HG03460 (cell line): ENCODE measurements at regions not wholly inside any gene's neighbourhood (a gene's known extent, or its start where the extent isn't known, plus 50 kb on each side); places are given as distances from the start of the nearest gene placed in this dataset.

Source experiments
- ATAC-seq: cut with Tn5 transposase; IDR thresholded peaks from one replicate; pipeline ENCODE4 v1.9.1; 2021; ENCODE audit not compliant: unreplicated experiment

- ATAC-seq = no peak
Measured at GRCh38 chr7:25762511-25763462, 389.2 kb upstream of the NFE2L3 start.

DNA sequence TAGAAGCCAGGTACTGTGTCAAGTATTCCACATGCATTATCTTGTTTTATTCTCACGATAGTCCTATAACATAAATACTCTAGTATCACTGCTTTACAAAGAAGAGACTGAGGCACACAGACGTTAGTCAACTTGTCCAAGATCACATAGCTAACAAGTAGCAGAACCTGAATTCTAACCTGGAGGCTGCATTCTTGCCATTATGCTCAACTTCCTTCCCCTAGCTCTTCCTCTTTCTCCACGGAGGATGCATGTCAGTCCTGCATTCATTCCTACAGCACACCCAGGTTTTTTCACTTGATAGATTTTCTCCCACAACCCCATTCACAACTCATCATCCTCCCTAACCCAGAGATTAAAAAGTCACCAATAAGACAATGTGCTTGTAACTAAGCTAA lies 388.5 kb upstream of the NFE2L3 start:
- no peak for ATAC-seq

- no peak for ATAC-seq
Measured at GRCh38 chr7:25765110-25765655, 386.8 kb upstream of the NFE2L3 start.

DNA sequence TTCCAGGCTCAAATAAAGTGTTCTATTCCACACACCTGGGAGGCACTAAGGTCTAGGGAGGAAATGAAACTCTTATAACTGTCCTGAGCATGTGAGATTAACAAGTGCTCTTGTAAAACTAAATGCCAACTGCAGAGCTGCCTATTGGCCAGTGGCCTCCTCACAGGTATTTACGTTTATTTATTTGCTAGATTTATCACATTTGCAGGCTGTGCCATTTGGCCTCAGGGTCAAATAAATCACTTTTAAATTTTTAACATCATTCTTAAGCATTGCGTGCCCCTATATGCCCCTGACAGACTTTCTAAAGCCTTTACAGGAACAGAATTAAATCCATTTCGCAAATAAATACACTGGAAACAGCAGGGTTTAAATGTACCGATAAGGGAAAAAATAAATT lies 381.8 kb upstream of the NFE2L3 start:
- ATAC-seq = no peak

DNA sequence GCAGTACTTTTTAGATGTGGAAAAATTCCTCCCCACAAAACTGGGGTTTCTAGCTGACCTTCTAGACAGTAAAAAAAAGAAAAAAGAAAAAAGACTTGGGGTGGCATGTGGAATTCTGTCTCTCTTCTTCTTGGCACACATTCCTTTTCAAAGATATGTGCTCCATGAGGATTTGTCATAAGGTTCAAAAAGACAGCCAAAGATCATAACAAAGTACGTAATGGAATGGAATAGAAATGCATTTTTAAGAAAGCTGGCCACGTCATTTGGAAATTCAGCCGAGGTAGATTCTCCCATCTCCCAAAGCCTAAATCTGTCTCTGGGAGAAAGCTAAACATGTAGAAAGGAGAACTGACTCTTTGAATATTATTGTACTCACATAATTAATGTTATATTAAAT lies 381.3 kb upstream of the NFE2L3 start:
- ATAC-seq = no peak

DNA sequence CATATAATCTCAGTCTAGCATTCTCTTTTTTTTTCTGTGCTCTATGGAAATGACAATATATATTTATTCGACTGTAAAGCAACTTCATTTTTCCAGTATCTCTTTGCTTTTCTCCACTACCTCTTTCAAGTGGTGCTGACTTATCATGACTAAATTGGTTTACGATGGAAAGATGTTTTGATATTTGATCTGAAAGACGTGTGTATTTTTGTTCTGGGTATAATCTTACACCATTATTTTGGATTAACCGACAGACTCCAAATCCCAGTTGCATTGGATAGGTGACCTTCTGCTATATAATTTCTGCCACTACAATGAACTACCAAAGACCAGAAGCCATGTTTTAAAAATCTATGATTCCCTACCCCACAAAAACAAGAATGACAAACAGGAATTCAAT lies 380.5 kb upstream of the NFE2L3 start:
- ATAC-seq = no peak

GRCh38 chr7:25772802-25773201 lies 379.2 kb upstream of the NFE2L3 start:
- no peak for ATAC-seq

DNA sequence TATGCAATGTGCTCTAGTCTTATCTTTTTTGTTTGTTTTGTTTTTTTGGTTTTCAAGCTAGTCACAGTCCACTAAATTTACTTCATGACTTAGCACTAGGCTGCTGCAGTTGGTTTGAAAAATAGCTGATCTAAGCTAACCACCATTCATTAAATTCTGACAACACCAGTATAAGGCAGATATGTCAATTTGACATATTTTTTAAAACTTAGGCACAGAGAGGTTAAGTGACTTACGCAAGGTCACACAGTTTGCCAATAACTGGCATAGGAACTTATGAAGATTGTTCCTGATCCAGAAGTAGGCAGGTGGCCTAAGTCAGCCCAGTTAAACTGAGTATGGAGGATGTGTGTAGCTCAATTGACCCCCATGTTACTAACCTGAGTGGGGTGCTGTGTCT lies 377.3 kb upstream of the NFE2L3 start:
- ATAC-seq = no peak

DNA sequence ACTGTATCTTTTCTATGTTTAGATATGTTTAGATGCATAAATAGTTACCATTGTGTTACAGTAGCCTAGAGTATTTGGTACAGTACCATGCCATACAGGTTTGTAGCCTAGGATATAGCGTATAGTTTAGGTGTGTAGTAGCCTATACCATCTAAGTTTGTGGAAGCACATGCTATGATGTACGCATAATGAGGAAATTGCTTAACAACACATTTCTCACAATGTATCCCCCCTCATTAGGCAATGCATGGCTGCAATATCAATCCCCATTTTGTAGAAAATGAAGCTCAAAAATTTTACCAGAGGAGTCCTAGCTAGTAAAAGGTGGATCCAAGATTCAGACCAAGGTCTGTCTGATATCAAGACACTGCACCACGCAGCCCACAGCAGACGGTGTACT lies 376.4 kb upstream of the NFE2L3 start:
- ATAC-seq = no peak

DNA sequence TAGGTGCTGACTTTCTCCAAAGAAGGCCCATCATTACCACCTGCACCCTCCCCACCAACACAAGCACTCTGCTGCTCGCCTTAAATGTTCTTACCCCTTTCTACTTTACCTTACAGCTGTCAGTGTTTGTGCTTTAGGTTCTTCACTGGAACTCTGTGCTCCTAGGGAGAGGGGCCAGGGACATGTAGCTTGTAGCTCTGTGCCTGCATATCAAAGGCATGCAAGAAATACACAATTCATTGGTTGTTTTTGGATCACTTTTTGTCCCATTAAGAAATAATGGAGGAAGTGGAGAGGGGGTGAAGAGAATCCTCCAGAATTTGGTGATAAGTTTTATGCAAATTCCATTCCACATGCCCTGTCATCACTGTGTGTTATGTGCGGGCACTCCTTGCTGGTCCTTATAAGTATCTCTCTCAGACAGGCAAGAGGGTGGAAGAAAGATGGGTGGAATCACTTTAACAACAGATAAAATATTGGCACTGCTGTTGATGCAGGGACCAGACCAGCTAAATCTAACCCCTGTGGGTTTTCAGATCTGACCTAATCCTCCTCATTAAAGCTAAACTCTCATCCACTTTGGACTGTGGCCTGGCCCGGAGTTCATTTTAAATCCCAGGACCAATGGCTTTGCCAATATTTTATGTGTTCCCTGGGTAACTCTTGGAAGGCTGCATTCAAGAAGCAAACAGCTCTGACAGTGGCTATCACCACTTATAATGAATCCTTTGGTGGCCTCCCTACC lies 375.8 kb upstream of the NFE2L3 start:
- no peak for ATAC-seq

DNA sequence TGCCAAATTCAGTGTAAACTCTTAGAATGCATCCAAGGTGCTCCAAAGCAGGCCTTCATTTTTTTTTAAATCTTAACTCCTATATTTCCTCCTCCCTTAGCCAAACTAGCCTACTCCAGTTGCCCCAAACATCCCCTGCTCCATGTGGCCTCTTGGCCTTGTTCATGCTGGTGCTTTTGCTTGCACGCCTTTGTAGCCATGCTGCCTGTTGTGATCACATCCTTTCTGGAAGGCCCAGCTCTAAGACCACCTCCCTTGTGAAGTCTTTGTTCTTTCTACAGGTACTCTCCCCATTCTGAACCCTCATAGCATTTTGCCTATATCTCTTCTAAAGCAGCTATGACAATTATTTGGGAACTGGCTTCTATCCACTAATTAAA lies 375.3 kb upstream of the NFE2L3 start:
- ATAC-seq = no peak

DNA sequence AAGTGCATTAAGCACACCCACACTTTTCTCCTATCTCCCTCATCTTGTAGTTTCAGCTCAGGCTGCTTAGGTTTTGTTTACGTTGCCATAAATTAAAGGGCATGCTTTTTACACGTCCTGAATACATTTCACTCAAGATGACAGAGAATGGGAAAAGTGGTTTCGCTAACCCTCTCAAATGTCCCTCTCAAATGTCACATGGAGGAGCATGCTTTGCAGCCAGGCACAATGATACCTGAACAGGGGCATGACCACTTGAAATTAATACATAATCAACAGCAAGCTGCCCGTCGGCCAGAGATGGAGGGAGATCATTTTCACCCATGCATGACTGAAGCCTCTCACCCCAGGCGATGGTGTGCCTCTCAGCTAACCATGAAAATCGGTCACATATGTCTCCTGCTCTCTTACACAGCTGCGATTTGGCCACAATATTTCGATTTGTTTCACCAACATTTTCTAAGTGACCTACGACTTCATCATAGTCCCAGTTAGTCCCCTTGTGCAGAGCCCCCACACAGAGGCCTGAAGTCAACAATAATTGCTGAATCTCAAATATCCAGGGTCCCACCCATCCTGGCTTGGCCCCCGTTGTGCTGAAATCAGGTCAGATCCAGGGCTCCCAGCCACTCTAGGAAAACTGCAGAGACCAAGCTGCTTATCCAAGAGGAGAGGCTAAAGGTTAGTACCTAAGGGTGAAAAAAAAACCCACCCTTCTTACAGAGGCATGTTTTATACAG lies 373.9 kb upstream of the NFE2L3 start:
- no peak for ATAC-seq

DNA sequence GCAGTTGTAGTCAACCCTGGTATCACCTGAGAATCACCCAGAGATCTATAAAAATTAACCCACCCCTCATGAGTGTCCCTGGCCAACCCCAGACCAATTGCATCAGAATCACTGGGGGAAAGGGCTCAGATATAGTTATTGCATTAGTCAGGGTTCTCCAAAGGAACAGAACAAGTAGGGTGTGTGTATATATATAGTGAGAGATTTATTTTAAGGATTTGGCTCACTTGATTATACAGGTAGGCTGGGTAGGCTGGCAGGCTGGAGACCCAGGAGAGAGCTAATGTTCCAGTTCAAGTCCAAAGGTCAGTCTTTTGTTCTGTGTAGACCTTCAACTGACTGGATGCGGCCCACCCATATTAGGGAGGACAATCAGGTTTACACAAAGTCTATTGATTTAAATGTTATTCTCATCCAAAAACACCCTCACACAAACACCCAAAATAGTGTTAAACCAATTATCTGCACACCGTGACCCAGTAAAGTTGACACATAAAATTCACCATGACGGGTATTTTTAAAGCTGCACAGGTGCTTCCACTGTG lies 372.9 kb upstream of the NFE2L3 start:
- no peak for ATAC-seq

- no peak for ATAC-seq
Measured at GRCh38 chr7:25780904-25781303, 371.1 kb upstream of the NFE2L3 start.

- ATAC-seq = no peak
Measured at GRCh38 chr7:25781704-25782103, 370.3 kb upstream of the NFE2L3 start.

GRCh38 chr7:25786936-25787335 lies 365.1 kb upstream of the NFE2L3 start:
- no peak for ATAC-seq

DNA sequence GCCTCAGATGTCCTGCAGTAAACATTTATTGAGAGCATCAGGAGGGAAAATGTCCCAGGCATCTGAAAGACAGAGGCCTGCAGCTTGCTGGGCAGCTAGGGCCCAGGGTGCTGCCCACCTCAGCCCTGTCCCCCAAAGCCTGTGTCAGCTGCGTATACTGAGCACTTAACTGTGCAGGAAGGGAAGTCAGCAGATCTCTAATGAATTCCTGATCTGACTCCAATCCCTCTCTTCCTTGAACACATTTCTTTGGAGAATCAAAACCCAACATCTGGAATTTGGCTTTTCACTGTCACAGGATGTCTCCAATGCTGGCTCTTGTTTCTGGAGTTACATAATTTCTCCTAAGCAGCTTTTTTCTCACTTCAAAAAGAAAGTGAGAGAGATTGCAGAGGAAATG lies 364.7 kb upstream of the NFE2L3 start:
- ATAC-seq = no peak

DNA sequence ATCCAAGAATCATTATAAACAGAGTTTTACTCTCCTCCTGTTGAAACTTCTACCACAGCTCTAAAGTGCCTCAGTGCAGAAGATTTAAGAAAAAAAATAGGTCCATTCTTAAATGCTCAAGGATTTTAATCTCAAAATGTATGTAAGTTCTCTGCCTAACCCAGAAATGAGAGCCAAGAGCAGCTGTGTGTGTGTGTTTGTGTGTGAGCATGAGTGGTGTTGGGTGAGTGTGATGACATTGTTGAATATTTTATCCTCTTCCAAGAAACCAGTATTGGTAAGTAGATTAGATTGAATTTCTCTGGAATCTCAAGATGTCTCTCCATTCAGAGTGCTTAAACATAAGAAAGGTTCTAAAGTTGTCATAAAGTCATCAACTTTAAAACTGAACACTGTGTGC lies 363.6 kb upstream of the NFE2L3 start:
- no peak for ATAC-seq

- no peak for ATAC-seq
Measured at GRCh38 chr7:25788961-25789620, 362.9 kb upstream of the NFE2L3 start.
